MM.1S (cell line): ENCODE measurements at regions not wholly inside any gene's neighbourhood (a gene's known extent, or its start where the extent isn't known, plus 50 kb on each side); places are given as distances from the start of the nearest gene placed in this dataset.

Experiments
- DNase-seq: peaks from one replicate; pipeline ENCODE4 v3.0.0-alpha.2; 2015
- H2AFZ ChIP-seq: fragments of 300-600 bp; sonication (generic); 2 replicates; pipeline ENCODE4 v1.6.0; 2016; ENCODE audit warnings: antibody characterized with exemption, low read length
- H3F3A ChIP-seq: fragments of 300-600 bp; sonication (generic); 2 replicates; pipeline ENCODE4 v1.6.1; 2016; ENCODE audit warnings: mild to moderate bottlenecking, antibody characterized with exemption, low read length, moderate library complexity, mixed read lengths; ENCODE audit not compliant: insufficient read depth
- H3K27ac ChIP-seq: fragments of 300-600 bp; sonication (generic); 2 replicates; pipeline ENCODE4 v1.5.1; 2016; ENCODE audit warnings: mild to moderate bottlenecking, low read length
- H3K27me3 ChIP-seq: fragments of 300-600 bp; sonication (generic); replicated peaks from 2 replicates; pipeline ENCODE4 v1.6.0; 2016; ENCODE audit warnings: low read length; ENCODE audit not compliant: insufficient read depth
- H3K36me3 ChIP-seq: fragments of 300-600 bp; sonication (generic); replicated peaks from 2 replicates; pipeline ENCODE4 v1.6.1; 2016; ENCODE audit warnings: mild to moderate bottlenecking, low read length, mixed read lengths; ENCODE audit not compliant: insufficient read depth
- H3K4me1 ChIP-seq: fragments of 300-600 bp; sonication (generic); 2 replicates; pipeline ENCODE4 v1.6.1; 2016; ENCODE audit warnings: low read length, mixed read lengths
- H3K4me2 ChIP-seq: fragments of 300-600 bp; sonication (generic); 2 replicates; pipeline ENCODE4 v1.6.0; 2016; ENCODE audit warnings: low read depth, low read length
- H3K4me3 ChIP-seq: fragments of 300-600 bp; sonication (generic); 2 replicates; pipeline ENCODE4 v1.5.1; 2016; ENCODE audit warnings: low read length, mixed read lengths
- H3K79me2 ChIP-seq: fragments of 300-600 bp; sonication (generic); 2 replicates; pipeline ENCODE4 v1.6.1; 2016; ENCODE audit warnings: mixed run types, low read length, mixed read lengths
- H3K9ac ChIP-seq: fragments of 300-600 bp; sonication (generic); 2 replicates; pipeline ENCODE4 v1.6.1; 2016; ENCODE audit warnings: low read length, mixed read lengths
- H3K9me2 ChIP-seq: fragments of 300-600 bp; sonication (generic); replicated peaks from 2 replicates; pipeline ENCODE4 v1.6.1; 2016; ENCODE audit warnings: mild to moderate bottlenecking, low read length, mixed read lengths; ENCODE audit not compliant: insufficient read depth
- H3K9me3 ChIP-seq: fragments of 300-600 bp; sonication (generic); replicated peaks from 2 replicates; pipeline ENCODE4 v1.6.1; 2016; ENCODE audit warnings: mild to moderate bottlenecking, low read length, mixed read lengths; ENCODE audit not compliant: insufficient read depth
- H4K20me1 ChIP-seq: fragments of 300-600 bp; sonication (generic); 2 replicates; pipeline ENCODE4 v1.6.1; 2016; ENCODE audit warnings: mild to moderate bottlenecking, low read length, moderate library complexity, mixed read lengths; ENCODE audit not compliant: insufficient read depth
- CTCF ChIP-seq: fragments of 300-600 bp; sonication (generic); IDR thresholded peaks from 2 replicates; pipeline ENCODE4 v1.5.1; 2016; ENCODE audit warnings: antibody characterized with exemption, low read length, mixed read lengths
- EZH2 ChIP-seq: fragments of 300-600 bp; sonication (generic); optimal IDR thresholded peaks from 2 replicates; pipeline ENCODE3; 2017; ENCODE audit warnings: low read depth, mild to moderate bottlenecking, antibody characterized with exemption, low read length, mixed read lengths
- EZH2phosphoT487 ChIP-seq: fragments of 300-600 bp; sonication (generic); IDR thresholded peaks from 2 replicates; pipeline ENCODE4 v1.6.1; 2018; ENCODE audit warnings: antibody characterized with exemption, low read length

GRCh38 chr10:56991591-56992069 is 630.6 kb upstream of the ZWINT start:
- Histone ChIP-seq H2AFZ (no peak overlapping the region), H3K9ac (no peak overlapping the region), H3K9me3 (0 out of 2 replicates have a peak, but pooled peaks cover 3% of the 10 kb centered on the region), H3K9me2 (no peaks in the 10 kb centered on the region), H3K27me3 (no peaks in the 10 kb centered on the region), H3F3A (no peaks in the 10 kb centered on the region), H3K4me3 (no peak overlapping the region), H3K4me2 (no peak overlapping the region), H3K27ac (no peak overlapping the region), H3K36me3 (no peaks in the 10 kb centered on the region), H3K79me2 (no peaks in the 10 kb centered on the region), H4K20me1 (no peaks in the 10 kb centered on the region), H3K4me1 (0 out of 2 replicates have a peak, but pooled peaks cover under 1% of the 10 kb centered on the region)
- DNase-seq = no peak
- TF ChIP-seq EZH2phosphoT487 = no peak
- no peak for TF ChIP-seq CTCF
- no peak for TF ChIP-seq EZH2

GRCh38 chr10:56975513-56975912 is 614.5 kb upstream of the ZWINT start:
- no peak for DNase-seq
- Histone ChIP-seq H3K4me1 (no peaks in the 10 kb centered on the region), H3K9me3 (no peaks in the 10 kb centered on the region), H4K20me1 (no peaks in the 10 kb centered on the region), H3F3A (no peaks in the 10 kb centered on the region), H3K4me2 (no peak overlapping the region), H3K27me3 (no peaks in the 10 kb centered on the region), H3K36me3 (no peaks in the 10 kb centered on the region), H2AFZ (no peak overlapping the region), H3K9me2 (no peaks in the 10 kb centered on the region), H3K4me3 (no peak overlapping the region), H3K79me2 (no peaks in the 10 kb centered on the region), H3K9ac (no peak overlapping the region), H3K27ac (no peak overlapping the region)
- TF ChIP-seq EZH2phosphoT487 (no peak), CTCF (no peak), EZH2 (no peak)

GRCh38 chr10:56973766-56974165 is 612.7 kb upstream of the ZWINT start:
- Histone ChIP-seq H3K9me3 (no peaks in the 10 kb centered on the region), H2AFZ (no peak overlapping the region), H3F3A (no peaks in the 10 kb centered on the region), H3K36me3 (no peaks in the 10 kb centered on the region), H4K20me1 (no peaks in the 10 kb centered on the region), H3K27ac (no peak overlapping the region), H3K9me2 (no peaks in the 10 kb centered on the region), H3K4me1 (no peaks in the 10 kb centered on the region), H3K9ac (no peak overlapping the region), H3K27me3 (no peaks in the 10 kb centered on the region), H3K4me3 (no peak overlapping the region), H3K4me2 (no peak overlapping the region), H3K79me2 (no peaks in the 10 kb centered on the region)
- TF ChIP-seq EZH2phosphoT487 = no peak
- no peak for TF ChIP-seq CTCF
- no peak for TF ChIP-seq EZH2
- no peak for DNase-seq
